GM20000 (cell line): ENCODE measurements at regions not wholly inside any gene's neighbourhood (a gene's known extent, or its start where the extent isn't known, plus 50 kb on each side); places are given as distances from the start of the nearest gene placed in this dataset.
A peak's percentile ranks its signal among the peaks of the same experiment; 100 is the strongest.

Source experiments
- DNase-seq: peaks from one replicate; pipeline ENCODE4 v3.0.0; 2012; ENCODE audit warnings: low spot score
- TF ChIP-seq, protein P1 (sequence below): IDR thresholded peaks from 2 replicates; pipeline ENCODE4 v1.5.1; 2012; ENCODE audit warnings: mild to moderate bottlenecking, control low read depth; ENCODE audit errors: extremely low read depth, missing control alignments

DNA sequence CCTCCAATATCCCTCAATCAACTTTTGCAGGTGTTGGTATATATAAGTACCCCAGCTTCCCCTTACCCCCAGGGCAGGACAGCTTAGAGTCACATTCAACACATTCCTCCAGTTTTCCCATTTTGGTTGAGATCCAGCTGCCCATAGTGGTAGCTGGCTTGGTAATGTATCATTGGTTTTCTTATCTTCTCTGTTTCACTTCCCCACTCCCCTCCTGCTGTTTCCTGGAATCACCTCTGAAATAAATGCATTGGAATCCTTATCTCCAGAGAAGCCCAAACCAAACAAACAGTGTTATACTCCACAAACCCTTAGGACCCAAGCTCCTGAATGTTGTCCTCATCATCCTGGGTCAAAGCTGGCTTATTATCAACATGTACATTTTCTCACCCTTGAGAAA, 184.8 kb downstream of the TMEM38B start:
- no peak for DNase-seq

DNA sequence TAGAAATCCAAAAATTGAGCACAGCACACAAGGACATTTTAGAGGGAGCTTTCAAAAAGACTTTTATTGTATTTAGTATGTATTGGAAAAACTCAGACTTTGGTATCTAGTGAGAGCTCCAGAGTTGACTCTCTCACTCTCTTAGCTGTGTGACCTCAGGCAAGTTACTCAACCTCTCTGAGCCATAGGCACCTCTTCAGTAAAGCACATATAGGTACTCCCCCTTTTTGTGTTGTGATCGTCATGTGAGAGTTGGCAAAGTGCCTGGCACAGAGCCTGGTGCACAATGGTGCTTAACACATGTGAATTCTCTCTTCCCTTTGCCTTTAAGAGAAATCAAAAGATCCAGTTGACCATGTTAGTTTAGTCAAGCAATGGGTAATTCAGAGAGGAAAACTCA, 186.2 kb downstream of the TMEM38B start:
- TF ChIP-seq, protein P1, sequence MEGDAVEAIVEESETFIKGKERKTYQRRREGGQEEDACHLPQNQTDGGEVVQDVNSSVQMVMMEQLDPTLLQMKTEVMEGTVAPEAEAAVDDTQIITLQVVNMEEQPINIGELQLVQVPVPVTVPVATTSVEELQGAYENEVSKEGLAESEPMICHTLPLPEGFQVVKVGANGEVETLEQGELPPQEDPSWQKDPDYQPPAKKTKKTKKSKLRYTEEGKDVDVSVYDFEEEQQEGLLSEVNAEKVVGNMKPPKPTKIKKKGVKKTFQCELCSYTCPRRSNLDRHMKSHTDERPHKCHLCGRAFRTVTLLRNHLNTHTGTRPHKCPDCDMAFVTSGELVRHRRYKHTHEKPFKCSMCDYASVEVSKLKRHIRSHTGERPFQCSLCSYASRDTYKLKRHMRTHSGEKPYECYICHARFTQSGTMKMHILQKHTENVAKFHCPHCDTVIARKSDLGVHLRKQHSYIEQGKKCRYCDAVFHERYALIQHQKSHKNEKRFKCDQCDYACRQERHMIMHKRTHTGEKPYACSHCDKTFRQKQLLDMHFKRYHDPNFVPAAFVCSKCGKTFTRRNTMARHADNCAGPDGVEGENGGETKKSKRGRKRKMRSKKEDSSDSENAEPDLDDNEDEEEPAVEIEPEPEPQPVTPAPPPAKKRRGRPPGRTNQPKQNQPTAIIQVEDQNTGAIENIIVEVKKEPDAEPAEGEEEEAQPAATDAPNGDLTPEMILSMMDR = no peak
- no peak for DNase-seq

More for the DNA sequence above, 184.8 kb downstream of the TMEM38B start:
- TF ChIP-seq, protein P1 = no peak

DNA sequence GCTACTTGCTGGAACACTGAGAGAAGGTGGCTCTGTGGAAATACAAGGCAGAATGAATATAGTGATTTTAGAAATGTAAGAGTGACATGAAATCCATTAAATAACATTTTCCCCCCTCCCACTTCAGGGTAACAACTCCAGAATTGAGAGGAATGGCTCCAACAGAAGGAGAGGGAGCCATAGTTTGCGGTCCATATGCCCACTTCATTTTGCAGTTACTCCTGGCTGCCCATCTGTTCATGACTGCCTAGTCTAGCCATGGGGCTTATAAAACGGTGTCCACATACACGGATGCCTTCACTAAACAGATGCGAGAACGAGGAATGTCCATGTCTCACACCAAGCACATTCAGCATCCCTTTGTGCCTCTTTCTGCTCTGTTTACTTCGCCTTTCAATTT, 186.7 kb downstream of the TMEM38B start:
- no peak for DNase-seq
- TF ChIP-seq, protein P1 = no peak

DNA sequence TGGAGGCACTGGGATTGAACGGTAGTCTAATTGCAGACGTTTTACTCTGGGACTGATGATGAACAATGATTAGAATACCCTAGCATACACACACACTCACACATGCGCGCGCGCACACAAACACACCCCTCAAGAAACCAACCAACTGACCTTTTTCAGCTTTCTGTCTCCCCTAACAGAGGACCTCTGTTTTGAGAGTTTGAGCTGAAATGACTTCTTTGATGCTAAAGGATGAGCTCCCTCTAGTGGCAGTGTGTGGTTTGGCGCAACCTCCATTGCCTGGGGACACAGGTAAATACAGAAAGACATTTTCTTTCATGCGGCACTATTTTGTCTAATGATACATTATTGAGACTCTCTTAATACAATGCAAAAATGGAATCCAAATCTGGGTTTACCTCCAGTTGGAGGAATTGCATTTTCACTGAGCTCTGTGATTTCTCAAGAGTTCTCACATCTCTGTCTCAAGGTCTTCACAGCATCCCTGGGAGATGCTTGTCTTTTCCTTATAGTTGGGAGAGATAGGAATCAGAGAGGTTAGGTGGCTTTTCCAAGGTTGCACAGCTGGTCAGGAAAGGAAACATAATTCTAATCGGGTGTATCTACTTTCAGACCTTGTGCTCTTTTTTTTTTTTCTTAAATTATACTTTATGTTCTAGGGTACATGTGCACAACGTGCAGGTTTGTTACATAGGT, 187.5 kb downstream of the TMEM38B start:
- TF ChIP-seq, protein P1 = peak; percentile 90
- peak; percentile 56 for DNase-seq

DNA sequence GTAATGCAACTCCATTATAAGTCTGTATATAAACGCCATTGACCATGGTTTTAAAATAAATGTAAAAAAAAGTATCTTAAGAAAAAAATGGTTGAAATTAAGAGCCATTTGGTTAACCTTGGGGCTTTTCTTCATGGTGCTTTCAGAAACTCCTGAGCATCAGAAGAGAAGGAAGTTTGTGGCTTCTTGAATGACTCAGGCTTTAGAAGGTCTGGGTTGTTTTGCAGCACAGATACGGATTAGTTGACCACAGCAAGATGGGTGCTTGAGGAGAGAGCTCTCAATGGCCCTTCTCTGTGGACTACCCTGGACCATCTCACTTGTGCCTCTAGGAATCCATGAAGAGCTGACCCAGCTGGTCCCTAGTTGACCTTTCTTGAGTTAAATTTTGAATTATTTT, 189.5 kb downstream of the TMEM38B start:
- DNase-seq = peak; percentile 46
- TF ChIP-seq, protein P1 = no peak

DNA sequence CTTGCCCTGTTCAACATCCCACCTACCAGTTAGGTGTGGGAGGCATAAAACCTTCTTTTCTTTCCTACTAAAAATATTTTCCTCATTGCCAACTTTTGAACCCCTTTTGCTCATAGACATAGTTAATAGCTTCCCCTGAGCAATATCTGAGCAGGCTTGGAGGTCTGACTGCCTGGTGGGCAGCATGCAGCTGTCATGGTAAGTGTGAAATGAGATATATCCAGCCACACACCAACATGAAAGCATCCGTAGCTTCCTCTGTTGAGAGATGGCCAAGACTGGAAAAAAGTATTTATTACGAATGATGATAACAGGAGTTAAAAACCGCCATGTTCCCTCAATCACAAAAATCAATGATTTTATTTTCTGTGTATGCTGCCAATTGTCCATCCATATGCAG, 190.1 kb downstream of the TMEM38B start:
- no peak for DNase-seq
- TF ChIP-seq, protein P1 = no peak

DNA sequence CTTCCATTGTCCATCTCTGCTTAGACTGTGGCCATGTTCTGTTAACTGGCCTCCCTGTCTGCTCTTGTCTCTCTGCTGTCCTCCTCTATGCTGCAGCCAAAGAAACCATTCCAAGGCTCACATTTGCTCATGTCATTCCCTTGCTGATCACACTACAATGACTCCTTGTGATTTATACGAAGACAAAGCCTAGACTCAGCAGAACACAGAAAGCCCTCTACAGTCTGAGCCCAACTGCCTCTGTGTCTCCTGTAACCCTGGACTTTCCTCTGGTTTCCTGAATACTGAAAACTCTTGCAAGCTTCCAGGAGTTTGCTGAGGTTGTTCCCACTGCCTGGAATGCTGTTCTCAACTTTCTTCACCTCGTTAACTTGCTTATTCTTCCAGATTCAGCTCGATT, 191.8 kb downstream of the TMEM38B start:
- no peak for DNase-seq
- TF ChIP-seq, protein P1 = no peak
